GM12878 (cell line): ENCODE measurements at regions not wholly inside any gene's neighbourhood (a gene's known extent, or its start where the extent isn't known, plus 50 kb on each side); places are given as distances from the start of the nearest gene placed in this dataset.
A peak's percentile ranks its signal among the peaks of the same experiment; 100 is the strongest.

ENCODE experiments used
- ATAC-seq: fragments of 200-7000 bp; cut with Tn5 transposase; 3 replicates; pipeline ENCODE4 v1.9.1; 2020; ENCODE audit warnings: mild to moderate bottlenecking, moderate library complexity
- BruUV-seq: library from RNA; stranded (reverse); fragments of 400-500 nt; replicated peaks from 2 replicates; lab custom pipeline; 2021; lab: Mats Ljungman, UMichigan
- CTCF ChIA-PET: fragments of 300-600 bp; sonication (Branson Sonifier 250); formaldehyde crosslinking; extraction: SDS; loops from one replicate; lab custom pipeline; 2021; ENCODE audit warnings: inconsistent platforms; lab: Yijun Ruan, JAX
- POLR2A ChIA-PET: fragments of 350-600 bp; formaldehyde crosslinking; extraction: SDS; loops from one replicate; lab custom pipeline; 2021; ENCODE audit warnings: inconsistent platforms; lab: Charles Lee
- RAD21 ChIA-PET: fragments of 300-600 bp; sonication (Branson Sonifier 250); formaldehyde crosslinking; loops from one replicate; lab custom pipeline; 2023; ENCODE audit warnings: antibody characterized with exemption; ENCODE audit not compliant: unreplicated experiment; lab: Charles Lee
- SMC1A ChIA-PET: fragments of 300-600 bp; sonication (Branson Sonifier 250); formaldehyde crosslinking; loops from one replicate; lab custom pipeline; 2023; ENCODE audit not compliant: unreplicated experiment, uncharacterized antibody; lab: Charles Lee
- DNase-seq: peaks from one replicate; pipeline ENCODE4 v3.0.0-alpha.2; 2011; ENCODE audit warnings: low read depth, low spot score
- FAIRE-seq: peaks from 3 replicates; lab custom pipeline; 2011; peaks lifted over from hg19 to GRCh38; lab: Jason Lieb, UNC
- H2AFZ ChIP-seq: 2 replicates; pipeline ENCODE4 v1.6.0; 2011; ENCODE audit warnings: low read depth, low read length, control low read depth; ENCODE audit not compliant: control insufficient read depth
- H3K27ac ChIP-seq: 2 replicates; pipeline ENCODE4 v1.5.1; 2011; ENCODE audit warnings: control low read depth; ENCODE audit not compliant: control insufficient read depth, insufficient read depth
- H3K27me3 ChIP-seq, 2 experiments: replicated peaks in 1 of 2; 2 replicates each; pipeline versions ENCODE4 v1.6.0 to v1.6.1; 2011; ENCODE audit warnings: low read length in 1 of 2; ENCODE audit not compliant: control insufficient read depth in 2 of 2, insufficient read depth in 2 of 2
- H3K36me3 ChIP-seq, 2 experiments: 2 replicates each; pipeline ENCODE4 v1.5.1; 2011; ENCODE audit warnings: low read length in 1 of 2; ENCODE audit not compliant: control insufficient read depth in 2 of 2, insufficient read depth in 2 of 2
- H3K4me1 ChIP-seq: 2 replicates; pipeline ENCODE4 v1.6.1; 2011; ENCODE audit warnings: mild to moderate bottlenecking, low read length, moderate library complexity, mixed read lengths; ENCODE audit not compliant: control insufficient read depth, insufficient read depth
- H3K4me2 ChIP-seq: 2 replicates; pipeline ENCODE4 v1.6.0; 2011; ENCODE audit warnings: control low read depth; ENCODE audit not compliant: control insufficient read depth, insufficient read depth
- H3K4me3 ChIP-seq: fragments of 200-600 bp; sonication (generic); 2 replicates; pipeline ENCODE4 v1.5.1; 2016
- H3K79me2 ChIP-seq: 2 replicates; pipeline ENCODE4 v1.6.0; 2011; ENCODE audit warnings: low read length; ENCODE audit not compliant: control insufficient read depth, insufficient read depth
- H3K9ac ChIP-seq: 2 replicates; pipeline ENCODE4 v1.8.0; 2011; ENCODE audit warnings: low read length, control low read depth, mixed read lengths; ENCODE audit not compliant: control insufficient read depth, insufficient read depth
- H3K9me3 ChIP-seq: replicated peaks from 3 replicates; pipeline ENCODE4 v1.5.1; 2011; ENCODE audit warnings: mild to moderate bottlenecking, low read length; ENCODE audit not compliant: control insufficient read depth, insufficient read depth
- H4K20me1 ChIP-seq: 2 replicates; pipeline ENCODE4 v1.6.0; 2011; ENCODE audit not compliant: control insufficient read depth, insufficient read depth
- BHLHE40 ChIP-seq, 2 experiments: fragments of 450-650 bp in 1 of 2; IDR thresholded peaks; 2 replicates each; pipeline ENCODE4 v1.6.1; 2011 to 2017; ENCODE audit warnings: low read depth in 2 of 2, borderline replicate concordance in 1 of 2, improper control_type of control experiment in 1 of 2, low read length in 1 of 2, mild to moderate bottlenecking in 1 of 2
- DPF2 ChIP-seq: fragments of 450-650 bp; IDR thresholded peaks from 2 replicates; pipeline ENCODE4 v1.6.1; 2017; ENCODE audit warnings: mild to moderate bottlenecking
- FOXK2 ChIP-seq: fragments of 450-650 bp; IDR thresholded peaks from 2 replicates; pipeline ENCODE4 v1.6.1; 2017; ENCODE audit warnings: mild to moderate bottlenecking, moderate library complexity
- HCFC1 ChIP-seq: fragments of 150-350 bp; IDR thresholded peaks from 2 replicates; pipeline ENCODE4 v1.6.1; 2014; ENCODE audit warnings: low read length
- IRF4 ChIP-seq: IDR thresholded peaks from 2 replicates; pipeline ENCODE4 v1.6.1; 2011; ENCODE audit warnings: low read depth, low read length
- JUNB ChIP-seq: IDR thresholded peaks from 2 replicates; pipeline ENCODE4 v1.6.1; 2016; ENCODE audit warnings: antibody characterized with exemption, mild to moderate bottlenecking
- MEF2B ChIP-seq: fragments of 450-650 bp; IDR thresholded peaks from 2 replicates; pipeline ENCODE4 v1.6.1; 2018; ENCODE audit warnings: mild to moderate bottlenecking, moderate library complexity; ENCODE audit not compliant: partially characterized antibody, poor library complexity, severe bottlenecking
- MTA2 ChIP-seq: fragments of 450-650 bp; IDR thresholded peaks from 2 replicates; pipeline ENCODE4 v1.6.1; 2016; ENCODE audit warnings: low read depth, mild to moderate bottlenecking, moderate library complexity
- MTA3 ChIP-seq: IDR thresholded peaks from 2 replicates; pipeline ENCODE4 v1.6.1; 2012; ENCODE audit warnings: low read length, inconsistent platforms, borderline replicate concordance
- NFIC ChIP-seq: IDR thresholded peaks from 2 replicates; pipeline ENCODE4 v1.6.1; 2012; ENCODE audit warnings: low read depth, mild to moderate bottlenecking, inconsistent platforms, low read length, moderate library complexity
- RAD21 ChIP-seq: IDR thresholded peaks from 2 replicates; pipeline ENCODE4 v1.6.1; 2011; ENCODE audit warnings: mild to moderate bottlenecking, low read depth, low read length, moderate library complexity; ENCODE audit not compliant: insufficient read depth
- RB1 ChIP-seq: fragments of 450-650 bp; formaldehyde crosslinking; IDR thresholded peaks from 2 replicates; pipeline ENCODE4 v1.6.1; 2017; ENCODE audit warnings: mild to moderate bottlenecking, borderline replicate concordance
- ZNF217 ChIP-seq: fragments of 450-650 bp; IDR thresholded peaks from 2 replicates; pipeline ENCODE4 v1.6.1; 2017; ENCODE audit warnings: antibody characterized with exemption, mild to moderate bottlenecking
- ZSCAN29 ChIP-seq: fragments of 450-650 bp; IDR thresholded peaks from 2 replicates; pipeline ENCODE4 v1.6.1; 2017; ENCODE audit warnings: mild to moderate bottlenecking, moderate library complexity
- ZZZ3 ChIP-seq: IDR thresholded peaks from 2 replicates; pipeline ENCODE4 v1.6.1; 2011; ENCODE audit warnings: low read depth; ENCODE audit not compliant: control insufficient read depth, insufficient read length
- WGBS: methylation state at CpG from one replicate; pipeline ENCODE4 v1.1.6; 2016; ENCODE audit warnings: low lambda C conversion rate; ENCODE audit not compliant: insufficient replicate concordance, insufficient coverage; ENCODE audit errors: missing lambda C conversion rate; 5-methylcytosine and 5-hydroxymethylcytosine counted together
- in situ Hi-C: fragments of 300-500 bp; cut with MboI; formaldehyde crosslinking; loops from 9 replicates; pipeline ENCODE4 v1.14.3; 2018; ENCODE audit warnings: mixed read lengths
- intact Hi-C: fragments of 100-400 bp; cut with micrococcal nuclease; formaldehyde crosslinking; loops from one replicate; pipeline ENCODE4 v1.14.2; 2022; ENCODE audit not compliant: unreplicated experiment
- TF ChIP-seq, protein P1 (sequence below): fragments of 450-650 bp; formaldehyde crosslinking; IDR thresholded peaks from 2 replicates; pipeline ENCODE4 v1.4.0; 2020; ENCODE audit warnings: mild to moderate bottlenecking, moderate library complexity
- TF ChIP-seq, protein P2 (sequence below): fragments of 450-650 bp; IDR thresholded peaks from 2 replicates; pipeline ENCODE4 v1.6.1; 2016; ENCODE audit warnings: mild to moderate bottlenecking, moderate library complexity, borderline replicate concordance

DNA sequence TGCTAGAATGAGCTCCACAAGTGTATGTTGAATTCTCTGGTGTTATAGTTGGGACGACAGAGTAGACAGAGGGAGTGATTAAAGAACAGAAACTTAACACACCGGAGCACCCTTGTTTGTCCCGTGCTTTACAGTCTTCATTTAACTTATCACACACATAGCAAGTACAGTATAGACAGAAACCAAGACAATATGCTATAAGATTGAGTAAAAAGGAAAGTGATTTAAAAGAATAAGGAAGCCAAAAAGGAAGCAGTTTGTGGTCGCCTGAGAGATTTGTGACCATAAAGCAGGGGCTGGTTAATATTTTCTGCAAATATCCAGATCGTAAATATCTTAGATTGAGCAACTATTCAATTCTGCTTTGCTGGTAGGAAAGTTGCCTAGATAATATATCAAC is 1128.4 kb downstream of the TSN start:
- in situ Hi-C loops (no loop called here), intact Hi-C loops (no loop called here)
- Histone ChIP-seq H3K79me2 (no peaks in the 10 kb centered on the region), H4K20me1 (no peaks in the 10 kb centered on the region), H3K4me2 (no peak overlapping the region; the same call in 1 of the 2 replicates), H3K27ac (no peak overlapping the region), H3K4me1 (no peaks in the 10 kb centered on the region), H3K9ac (no peak overlapping the region), H2AFZ (no peak overlapping the region), H3K27me3 (no peaks in the 10 kb centered on the region), H3K4me3 (no peak overlapping the region), H3K36me3 (no peaks in the 10 kb centered on the region), H3K9me3 (no peaks in the 10 kb centered on the region)
- peak; percentile 94 for ATAC-seq
- DNase-seq = peak; percentile 19
- FAIRE-seq = no peak
- ChIA-PET SMC1A (interaction anchor here (1.7 to 1.8 kb wide), 2 partner anchors 17 to 20 kb away, joined by 3 to 7 read pairs; no protein-coding TSS in a partner anchor), POLR2A (no interaction called here), RAD21 (no interaction called here), CTCF (no interaction called here)
- 9% methylated on average over 5 of the region's 5 CpGs for WGBS
- no TSS peak for BruUV-seq
- TF ChIP-seq NFIC (peak; percentile 31; the same call in 1 of the 2 replicates), MTA2 (peak; percentile 34; the same call in 1 of the 2 replicates), MEF2B (no peak), IRF4 (no peak), ZSCAN29 (peak; percentile 85), RB1 (no peak), ZNF217 (peak; percentile 52; the same call in 1 of the 2 replicates), DPF2 (peak; percentile 27; the same call in 1 of the 2 replicates), JUNB (peak; percentile 57), HCFC1 (no peak), RAD21 (no peak), MTA3 (no peak), ZZZ3 (no peak), FOXK2 (no peak), BHLHE40 (IDR thresholded peaks at IDR 0.05; ENCODE audit: borderline replicate concordance in 1 of 2, low read depth in 2 of 2, low read length in 1 of 2) (peak; percentile 67 to 81)
- TF ChIP-seq, protein P1, sequence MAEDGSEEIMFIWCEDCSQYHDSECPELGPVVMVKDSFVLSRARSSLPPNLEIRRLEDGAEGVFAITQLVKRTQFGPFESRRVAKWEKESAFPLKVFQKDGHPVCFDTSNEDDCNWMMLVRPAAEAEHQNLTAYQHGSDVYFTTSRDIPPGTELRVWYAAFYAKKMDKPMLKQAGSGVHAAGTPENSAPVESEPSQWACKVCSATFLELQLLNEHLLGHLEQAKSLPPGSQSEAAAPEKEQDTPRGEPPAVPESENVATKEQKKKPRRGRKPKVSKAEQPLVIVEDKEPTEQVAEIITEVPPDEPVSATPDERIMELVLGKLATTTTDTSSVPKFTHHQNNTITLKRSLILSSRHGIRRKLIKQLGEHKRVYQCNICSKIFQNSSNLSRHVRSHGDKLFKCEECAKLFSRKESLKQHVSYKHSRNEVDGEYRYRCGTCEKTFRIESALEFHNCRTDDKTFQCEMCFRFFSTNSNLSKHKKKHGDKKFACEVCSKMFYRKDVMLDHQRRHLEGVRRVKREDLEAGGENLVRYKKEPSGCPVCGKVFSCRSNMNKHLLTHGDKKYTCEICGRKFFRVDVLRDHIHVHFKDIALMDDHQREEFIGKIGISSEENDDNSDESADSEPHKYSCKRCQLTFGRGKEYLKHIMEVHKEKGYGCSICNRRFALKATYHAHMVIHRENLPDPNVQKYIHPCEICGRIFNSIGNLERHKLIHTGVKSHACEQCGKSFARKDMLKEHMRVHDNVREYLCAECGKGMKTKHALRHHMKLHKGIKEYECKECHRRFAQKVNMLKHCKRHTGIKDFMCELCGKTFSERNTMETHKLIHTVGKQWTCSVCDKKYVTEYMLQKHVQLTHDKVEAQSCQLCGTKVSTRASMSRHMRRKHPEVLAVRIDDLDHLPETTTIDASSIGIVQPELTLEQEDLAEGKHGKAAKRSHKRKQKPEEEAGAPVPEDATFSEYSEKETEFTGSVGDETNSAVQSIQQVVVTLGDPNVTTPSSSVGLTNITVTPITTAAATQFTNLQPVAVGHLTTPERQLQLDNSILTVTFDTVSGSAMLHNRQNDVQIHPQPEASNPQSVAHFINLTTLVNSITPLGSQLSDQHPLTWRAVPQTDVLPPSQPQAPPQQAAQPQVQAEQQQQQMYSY (CRISPR knock-in tag) = no peak
- TF ChIP-seq, protein P2, sequence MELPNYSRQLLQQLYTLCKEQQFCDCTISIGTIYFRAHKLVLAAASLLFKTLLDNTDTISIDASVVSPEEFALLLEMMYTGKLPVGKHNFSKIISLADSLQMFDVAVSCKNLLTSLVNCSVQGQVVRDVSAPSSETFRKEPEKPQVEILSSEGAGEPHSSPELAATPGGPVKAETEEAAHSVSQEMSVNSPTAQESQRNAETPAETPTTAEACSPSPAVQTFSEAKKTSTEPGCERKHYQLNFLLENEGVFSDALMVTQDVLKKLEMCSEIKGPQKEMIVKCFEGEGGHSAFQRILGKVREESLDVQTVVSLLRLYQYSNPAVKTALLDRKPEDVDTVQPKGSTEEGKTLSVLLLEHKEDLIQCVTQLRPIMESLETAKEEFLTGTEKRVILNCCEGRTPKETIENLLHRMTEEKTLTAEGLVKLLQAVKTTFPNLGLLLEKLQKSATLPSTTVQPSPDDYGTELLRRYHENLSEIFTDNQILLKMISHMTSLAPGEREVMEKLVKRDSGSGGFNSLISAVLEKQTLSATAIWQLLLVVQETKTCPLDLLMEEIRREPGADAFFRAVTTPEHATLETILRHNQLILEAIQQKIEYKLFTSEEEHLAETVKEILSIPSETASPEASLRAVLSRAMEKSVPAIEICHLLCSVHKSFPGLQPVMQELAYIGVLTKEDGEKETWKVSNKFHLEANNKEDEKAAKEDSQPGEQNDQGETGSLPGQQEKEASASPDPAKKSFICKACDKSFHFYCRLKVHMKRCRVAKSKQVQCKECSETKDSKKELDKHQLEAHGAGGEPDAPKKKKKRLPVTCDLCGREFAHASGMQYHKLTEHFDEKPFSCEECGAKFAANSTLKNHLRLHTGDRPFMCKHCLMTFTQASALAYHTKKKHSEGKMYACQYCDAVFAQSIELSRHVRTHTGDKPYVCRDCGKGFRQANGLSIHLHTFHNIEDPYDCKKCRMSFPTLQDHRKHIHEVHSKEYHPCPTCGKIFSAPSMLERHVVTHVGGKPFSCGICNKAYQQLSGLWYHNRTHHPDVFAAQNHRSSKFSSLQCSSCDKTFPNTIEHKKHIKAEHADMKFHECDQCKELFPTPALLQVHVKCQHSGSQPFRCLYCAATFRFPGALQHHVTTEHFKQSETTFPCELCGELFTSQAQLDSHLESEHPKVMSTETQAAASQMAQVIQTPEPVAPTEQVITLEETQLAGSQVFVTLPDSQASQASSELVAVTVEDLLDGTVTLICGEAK = no peak
